GM10248 (cell line): ENCODE measurements at regions not wholly inside any gene's neighbourhood (a gene's known extent, or its start where the extent isn't known, plus 50 kb on each side); places are given as distances from the start of the nearest gene placed in this dataset.

Experiments
- CTCF ChIA-PET: fragments of 300-600 bp; sonication (Branson Sonifier 250); formaldehyde crosslinking; extraction: SDS; loops from one replicate; lab custom pipeline; 2021; ENCODE audit warnings: antibody characterized with exemption; lab: Yijun Ruan, JAX
- POLR2A ChIA-PET: fragments of 350-650 bp; sonication (Branson Sonifier 250); formaldehyde crosslinking; extraction: SDS; loops from one replicate; lab custom pipeline; 2020; ENCODE audit warnings: antibody characterized with exemption; lab: Yijun Ruan, JAX
- DNase-seq: peaks from one replicate; pipeline ENCODE4 v3.0.0; 2012; ENCODE audit errors: extremely low spot score
- CTCF ChIP-seq: IDR thresholded peaks from 2 replicates; pipeline ENCODE4 v1.5.1; 2012; ENCODE audit warnings: mild to moderate bottlenecking, low read depth; ENCODE audit errors: extremely low read depth, missing control alignments, control extremely low read depth

- CTCF ChIA-PET: no interaction called here
- no peak for DNase-seq
- POLR2A ChIA-PET: no interaction called here
- no peak for TF ChIP-seq CTCF
Observed at GRCh38 chr10:3346851-3347250, 174.3 kb upstream of the PITRM1 start.

- ChIA-PET POLR2A (no interaction called here), CTCF (interaction anchor here (0.9 kb wide), 1 partner anchor 42 kb away, joined by 3 read pairs; no protein-coding TSS in a partner anchor)
- TF ChIP-seq CTCF: no peak
- no peak for DNase-seq
Observed at GRCh38 chr10:3342771-3343170, 170.2 kb upstream of the PITRM1 start.

- ChIA-PET POLR2A (no interaction called here), CTCF (no interaction called here)
- TF ChIP-seq CTCF: no peak
- DNase-seq: no peak
Observed at GRCh38 chr10:3340127-3340730, 167.6 kb upstream of the PITRM1 start.

GRCh38 chr10:3339531-3339950, 167.0 kb upstream of the PITRM1 start:
- DNase-seq: no peak
- ChIA-PET POLR2A (no interaction called here), CTCF (no interaction called here)
- TF ChIP-seq CTCF: no peak

- CTCF ChIA-PET: no interaction called here
- DNase-seq: no peak
- POLR2A ChIA-PET: no interaction called here
- no peak for TF ChIP-seq CTCF
Observed at GRCh38 chr10:3339121-3339520, 166.5 kb upstream of the PITRM1 start.

GRCh38 chr10:3337741-3338140, 165.2 kb upstream of the PITRM1 start:
- ChIA-PET POLR2A (no interaction called here), CTCF (no interaction called here)
- no peak for DNase-seq
- TF ChIP-seq CTCF: no peak
